ENCODE measurements at regions not wholly inside any gene's neighbourhood (a gene's known extent, or its start where the extent isn't known, plus 50 kb on each side); places are given as distances from the start of the nearest gene placed in this dataset.
"Not testable (repeated sequence)": the region's sequence is repeated elsewhere in the genome, so short reads cannot be mapped to it uniquely, and the experiment has no call there.

DNA sequence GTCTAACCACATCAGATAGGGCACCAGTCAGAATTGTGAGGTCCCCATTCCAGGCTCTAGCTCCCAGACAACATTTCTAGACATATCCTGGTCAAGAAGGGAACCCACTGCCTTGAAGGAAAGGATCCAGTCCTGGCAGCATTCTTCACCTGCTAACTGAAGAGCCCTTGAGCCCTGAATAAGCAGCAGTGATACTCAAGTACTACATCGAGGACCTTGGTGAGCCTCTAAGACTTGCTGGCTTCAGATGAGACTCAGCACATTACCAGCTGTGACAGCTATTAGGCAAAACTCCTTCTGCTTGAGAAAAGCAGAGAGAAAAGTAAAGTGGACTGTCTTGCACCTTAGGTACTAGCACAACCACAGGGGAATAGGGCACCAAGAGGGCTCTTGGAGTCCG, 205.8 kb upstream of the F9 start:
- TF ChIP-seq CTCF (IDR thresholded peaks at IDR 0.05; ENCODE audit: low read depth, low read length), result no peak
- Histone ChIP-seq H3K27me3 (no peaks in the 10 kb centered on the region), H3K9me3 (no peaks in the 10 kb centered on the region), H3K4me1 (no peaks in the 10 kb centered on the region), H3K36me3 (no peaks in the 10 kb centered on the region), H3K4me3 (ENCODE audit: low read depth, low read length) (no peak overlapping the region)
- no peak for DNase-seq

DNA sequence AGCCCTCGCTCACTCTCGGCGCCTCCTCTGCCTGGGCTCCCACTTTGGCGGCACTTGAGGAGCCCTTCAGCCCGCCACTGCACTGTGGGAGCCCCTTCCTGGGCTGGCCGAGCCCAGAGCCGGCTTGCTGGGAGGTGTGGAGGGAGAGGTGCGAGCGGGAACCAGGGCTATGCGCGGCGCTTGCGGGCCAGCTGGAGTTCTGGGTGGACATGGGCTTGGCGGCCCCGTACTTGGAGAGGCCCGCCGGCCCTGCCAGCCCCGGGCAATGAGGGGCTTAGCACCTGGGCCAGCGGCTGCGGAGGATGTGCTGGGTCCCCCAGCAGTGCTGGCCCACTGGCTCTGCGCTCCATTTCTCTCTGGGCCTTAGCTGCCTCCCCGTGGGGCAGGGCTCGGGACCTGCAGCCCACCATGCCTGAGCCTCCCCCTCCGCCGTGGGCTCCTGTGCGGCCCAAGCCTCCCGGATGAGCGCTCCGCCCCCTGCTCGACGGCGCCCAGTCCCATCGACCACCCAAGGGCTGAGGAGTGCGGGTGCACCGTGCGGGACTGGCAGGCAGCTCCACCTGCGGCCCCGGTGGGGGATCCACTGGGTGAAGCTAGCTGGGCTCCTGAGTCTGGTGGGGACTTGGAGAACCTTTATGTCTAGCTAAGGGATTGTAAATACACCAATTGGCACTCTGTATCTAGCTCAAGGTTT, 209.7 kb upstream of the F9 start:
- not testable (repeated sequence) for DNase-seq; H3K4me1 ChIP-seq; H3K9me3 ChIP-seq; H3K27me3 ChIP-seq; H3K4me3 ChIP-seq (ENCODE audit: low read depth, low read length); H3K36me3 ChIP-seq

DNA sequence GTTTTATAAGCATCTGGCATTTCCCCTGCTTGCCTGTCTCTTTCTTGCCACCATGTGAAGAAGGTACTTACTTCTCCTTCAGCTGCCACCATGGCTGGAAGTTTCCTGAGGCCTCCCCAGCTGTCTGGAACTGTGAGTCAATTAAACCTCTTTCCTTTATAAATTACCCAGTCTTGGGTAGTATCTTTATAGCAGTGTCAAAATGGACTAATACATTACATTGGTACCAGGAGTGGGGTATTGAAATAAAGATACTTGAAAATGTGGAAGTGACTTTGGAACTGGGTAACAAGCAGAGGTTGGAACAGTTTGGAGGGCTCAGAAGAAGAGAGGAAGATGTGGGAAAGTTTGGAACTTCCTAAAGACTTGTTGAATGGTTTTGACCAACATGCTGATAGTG, 223.9 kb upstream of the F9 start:
- DNase-seq; H3K27me3 ChIP-seq; H3K4me3 ChIP-seq (ENCODE audit: low read depth, low read length); H3K4me1 ChIP-seq; H3K9me3 ChIP-seq; H3K36me3 ChIP-seq: not testable (repeated sequence)

DNA sequence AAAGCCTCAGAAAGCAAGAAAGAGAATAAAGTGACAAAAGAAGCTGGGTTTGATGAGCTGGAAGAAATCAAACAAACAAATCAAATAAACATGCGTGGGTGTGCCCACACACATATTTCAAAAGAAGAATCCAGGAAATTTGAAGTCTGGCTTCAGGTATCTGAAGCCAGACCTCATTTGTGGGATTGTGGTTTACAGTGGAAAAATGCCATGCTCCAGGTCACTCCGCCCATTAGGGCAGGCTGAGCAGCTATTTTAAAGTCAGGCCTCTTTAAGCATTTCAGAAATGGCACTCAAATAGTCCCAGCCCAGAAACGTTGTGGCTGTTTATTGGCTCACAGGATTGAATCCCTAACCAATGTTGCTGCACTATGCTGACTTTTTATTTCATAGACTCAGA, 226.1 kb upstream of the F9 start:
- DNase-seq, result no peak
- Histone ChIP-seq H3K9me3 (no peaks in the 10 kb centered on the region), H3K36me3 (no peaks in the 10 kb centered on the region), H3K27me3 (no peaks in the 10 kb centered on the region), H3K4me1 (no peaks in the 10 kb centered on the region), H3K4me3 (ENCODE audit: low read depth, low read length) (no peak overlapping the region)
- TF ChIP-seq CTCF (IDR thresholded peaks at IDR 0.05; ENCODE audit: low read depth, low read length), result no peak

- Histone ChIP-seq H3K4me3 (ENCODE audit: low read depth, low read length) (no peak overlapping the region), H3K9me3 (no peaks in the 10 kb centered on the region), H3K4me1 (no peaks in the 10 kb centered on the region), H3K27me3 (no peaks in the 10 kb centered on the region), H3K36me3 (no peaks in the 10 kb centered on the region)
- TF ChIP-seq CTCF (IDR thresholded peaks at IDR 0.05; ENCODE audit: low read depth, low read length), result no peak
- DNase-seq, result no peak
These were observed 231.2 kb upstream of the F9 start for GRCh38 chrX:139299309-139299708.

- DNase-seq, result no peak
- Histone ChIP-seq H3K9me3 (no peaks in the 10 kb centered on the region), H3K27me3 (no peaks in the 10 kb centered on the region), H3K4me1 (no peaks in the 10 kb centered on the region), H3K36me3 (no peaks in the 10 kb centered on the region), H3K4me3 (ENCODE audit: low read depth, low read length) (no peak overlapping the region)
- no peak for TF ChIP-seq CTCF (IDR thresholded peaks at IDR 0.05; ENCODE audit: low read depth, low read length)
These were observed 232.1 kb upstream of the F9 start for GRCh38 chrX:139298437-139298836.

DNA sequence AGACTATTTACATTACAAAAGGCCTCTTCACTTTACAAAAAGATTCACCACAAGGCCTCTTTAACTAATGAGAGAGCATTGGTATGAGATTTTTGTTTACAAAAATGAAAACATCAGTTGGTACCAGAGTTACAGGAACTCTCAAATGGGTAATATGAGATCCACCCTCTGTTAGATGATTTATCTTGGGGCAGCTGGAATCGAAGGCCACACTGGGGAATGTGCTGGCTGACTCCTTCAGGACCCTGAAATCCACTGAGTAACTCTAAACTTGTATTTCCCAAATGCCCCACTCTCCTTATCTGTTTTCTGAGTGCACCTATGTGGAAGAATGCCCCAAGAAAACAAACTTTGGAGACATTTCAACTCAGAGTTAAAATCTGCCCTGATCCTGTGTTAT, 232.9 kb upstream of the F9 start:
- no peaks in the 10 kb centered on the region for H3K9me3 ChIP-seq
- DNase-seq, result no peak
- TF ChIP-seq CTCF (IDR thresholded peaks at IDR 0.05; ENCODE audit: low read depth, low read length), result no peak
- no peaks in the 10 kb centered on the region for H3K27me3 ChIP-seq
- no peaks in the 10 kb centered on the region for H3K36me3 ChIP-seq
- H3K4me1 ChIP-seq, result no peaks in the 10 kb centered on the region
- no peak overlapping the region for H3K4me3 ChIP-seq (ENCODE audit: low read depth, low read length)

Measured in BE2C (cell line).